ENCODE measurements at regions not wholly inside any gene's neighbourhood (a gene's known extent, or its start where the extent isn't known, plus 50 kb on each side); places are given as distances from the start of the nearest gene placed in this dataset.
"Not testable (repeated sequence)": the region's sequence is repeated elsewhere in the genome, so short reads cannot be mapped to it uniquely, and the experiment has no call there.

- in situ Hi-C loops (cut with HindIII; ENCODE audit: low sequenced_read_pairs): no loop called here
These were observed 574.0 kb downstream of the NTRK3 start for GRCh38 chr15:87682527-87682926.

- in situ Hi-C loops (cut with HindIII; ENCODE audit: low sequenced_read_pairs): no loop called here
These were observed 575.4 kb downstream of the NTRK3 start for GRCh38 chr15:87681104-87681503.

GRCh38 chr15:87680208-87680607 is 576.3 kb downstream of the NTRK3 start:
- in situ Hi-C loops (cut with HindIII; ENCODE audit: low sequenced_read_pairs): no loop called here

- in situ Hi-C loops (cut with HindIII; ENCODE audit: low sequenced_read_pairs): no loop called here
These were observed 581.3 kb downstream of the NTRK3 start for GRCh38 chr15:87675271-87675670.

- in situ Hi-C loops (cut with HindIII; ENCODE audit: low sequenced_read_pairs): no loop called here
These were observed 583.9 kb downstream of the NTRK3 start for GRCh38 chr15:87672309-87673288.

GRCh38 chr15:87671289-87671688 is 585.2 kb downstream of the NTRK3 start:
- in situ Hi-C loops (cut with HindIII; ENCODE audit: low sequenced_read_pairs): no loop called here

- in situ Hi-C loops (cut with HindIII; ENCODE audit: low sequenced_read_pairs): no loop called here
These were observed 586.7 kb downstream of the NTRK3 start for GRCh38 chr15:87669846-87670245.

- in situ Hi-C loops (cut with HindIII; ENCODE audit: low sequenced_read_pairs): not testable (repeated sequence)
These were observed 587.6 kb downstream of the NTRK3 start for GRCh38 chr15:87668768-87669564.

- in situ Hi-C loops (cut with HindIII; ENCODE audit: low sequenced_read_pairs): no loop called here
These were observed 588.9 kb downstream of the NTRK3 start for GRCh38 chr15:87667643-87668042.

GRCh38 chr15:87662575-87662974 is 594.0 kb downstream of the NTRK3 start:
- in situ Hi-C loops (cut with HindIII; ENCODE audit: low sequenced_read_pairs): no loop called here

- in situ Hi-C loops (cut with HindIII; ENCODE audit: low sequenced_read_pairs): no loop called here
These were observed 594.8 kb downstream of the NTRK3 start for GRCh38 chr15:87661454-87662355.

- in situ Hi-C loops (cut with HindIII; ENCODE audit: low sequenced_read_pairs): no loop called here
These were observed 596.0 kb downstream of the NTRK3 start for GRCh38 chr15:87660251-87661129.

GRCh38 chr15:87656372-87656771 is 600.2 kb downstream of the NTRK3 start:
- in situ Hi-C loops (cut with HindIII; ENCODE audit: low sequenced_read_pairs): no loop called here

- in situ Hi-C loops (cut with HindIII; ENCODE audit: low sequenced_read_pairs): no loop called here
These were observed 602.9 kb downstream of the NTRK3 start for GRCh38 chr15:87653646-87654045.

GRCh38 chr15:87649175-87649574 is 607.4 kb downstream of the NTRK3 start:
- in situ Hi-C loops (cut with HindIII; ENCODE audit: low sequenced_read_pairs): no loop called here

- in situ Hi-C loops (cut with HindIII; ENCODE audit: low sequenced_read_pairs): no loop called here
These were observed 608.3 kb downstream of the NTRK3 start for GRCh38 chr15:87648278-87648677.

- in situ Hi-C loops (cut with HindIII; ENCODE audit: low sequenced_read_pairs): no loop called here
These were observed 610.8 kb downstream of the NTRK3 start for GRCh38 chr15:87645723-87646122.

- in situ Hi-C loops (cut with HindIII; ENCODE audit: low sequenced_read_pairs): not testable (repeated sequence)
These were observed 613.5 kb downstream of the NTRK3 start for GRCh38 chr15:87642997-87643396.

GRCh38 chr15:87639305-87640011 is 617.1 kb downstream of the NTRK3 start:
- in situ Hi-C loops (cut with HindIII; ENCODE audit: low sequenced_read_pairs): no loop called here

Measured in endothelial cell of hepatic sinusoid (primary cell).